Osteocyte (in vitro differentiated cells): ENCODE measurements at regions not wholly inside any gene's neighbourhood (a gene's known extent, or its start where the extent isn't known, plus 50 kb on each side); places are given as distances from the start of the nearest gene placed in this dataset.

Experiments
- DNase-seq: peaks from one replicate; pipeline ENCODE4 v3.0.0; 2021; ENCODE audit warnings: mixed read lengths; ENCODE audit not compliant: unreplicated experiment; ENCODE audit errors: extremely low spot score
- H3K27ac Mint-ChIP-seq: one replicate; pipeline ENCODE4 v1.8.0; 2021; ENCODE audit warnings: mild to moderate bottlenecking, mixed read lengths; ENCODE audit not compliant: unreplicated experiment
- H3K27me3 Mint-ChIP-seq: one replicate; pipeline ENCODE4 v1.8.0; 2021; ENCODE audit warnings: mixed read lengths; ENCODE audit not compliant: unreplicated experiment
- H3K36me3 Mint-ChIP-seq: one replicate; pipeline ENCODE4 v1.8.0; 2021; ENCODE audit warnings: mixed read lengths; ENCODE audit not compliant: unreplicated experiment
- H3K4me1 Mint-ChIP-seq: one replicate; pipeline ENCODE4 v1.8.0; 2021; ENCODE audit warnings: mixed read lengths; ENCODE audit not compliant: unreplicated experiment
- H3K4me3 Mint-ChIP-seq: one replicate; pipeline ENCODE4 v1.8.0; 2021; ENCODE audit warnings: mild to moderate bottlenecking, moderate library complexity, mixed read lengths; ENCODE audit not compliant: unreplicated experiment
- H3K9me3 Mint-ChIP-seq: one replicate; pipeline ENCODE4 v1.8.0; 2021; ENCODE audit warnings: mixed read lengths; ENCODE audit not compliant: unreplicated experiment
- CTCF ChIP-seq: fragments of 200-600 bp; sonication (generic); IDR thresholded peaks from 2 replicates; pipeline ENCODE4 v1.5.0; 2021; ENCODE audit warnings: antibody characterized with exemption, mild to moderate bottlenecking, moderate library complexity

DNA sequence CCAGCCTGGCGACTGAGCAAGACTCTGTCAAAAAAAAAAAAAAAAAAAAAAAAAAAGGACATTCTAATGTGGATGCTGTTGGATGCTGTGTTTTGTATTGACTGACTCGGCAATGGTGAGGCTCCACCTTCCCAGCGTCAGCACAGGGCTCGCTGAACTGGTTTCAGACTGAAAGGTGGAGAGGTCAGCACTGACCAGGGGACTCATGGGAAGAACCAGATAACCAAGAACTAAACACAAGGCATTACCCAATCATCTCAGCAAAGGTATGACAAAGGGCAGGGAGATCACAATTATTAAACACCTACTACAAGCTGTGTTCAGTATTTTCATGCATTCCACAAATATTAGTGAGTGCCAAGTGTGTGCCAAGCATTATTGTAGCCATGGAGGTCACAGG is 103.2 kb downstream of the LRATD1 start:
- Mint-ChIP-seq H3K4me1 (no peaks in the 10 kb centered on the region), H3K27me3 (no peaks in the 10 kb centered on the region), H3K27ac (no peak overlapping the region), H3K36me3 (no peaks in the 10 kb centered on the region), H3K4me3 (no peak overlapping the region), H3K9me3 (peaks cover 30% of the 10 kb centered on the region)
- TF ChIP-seq CTCF = no peak
- no peak for DNase-seq

GRCh38 chr2:14737201-14737600 is 104.7 kb downstream of the LRATD1 start:
- H3K4me3 Mint-ChIP-seq = no peak overlapping the region
- no peaks in the 10 kb centered on the region for H3K27me3 Mint-ChIP-seq
- H3K4me1 Mint-ChIP-seq = no peaks in the 10 kb centered on the region
- H3K27ac Mint-ChIP-seq = no peak overlapping the region
- peaks cover 24% of the 10 kb centered on the region for H3K9me3 Mint-ChIP-seq
- H3K36me3 Mint-ChIP-seq = no peaks in the 10 kb centered on the region
- no peak for TF ChIP-seq CTCF
- DNase-seq = no peak

GRCh38 chr2:14743861-14744260 is 111.3 kb downstream of the LRATD1 start:
- Mint-ChIP-seq H3K27ac (no peak overlapping the region), H3K36me3 (no peaks in the 10 kb centered on the region), H3K4me1 (no peaks in the 10 kb centered on the region), H3K9me3 (peaks cover 12% of the 10 kb centered on the region), H3K4me3 (no peak overlapping the region), H3K27me3 (no peaks in the 10 kb centered on the region)
- DNase-seq = no peak
- TF ChIP-seq CTCF = no peak

DNA sequence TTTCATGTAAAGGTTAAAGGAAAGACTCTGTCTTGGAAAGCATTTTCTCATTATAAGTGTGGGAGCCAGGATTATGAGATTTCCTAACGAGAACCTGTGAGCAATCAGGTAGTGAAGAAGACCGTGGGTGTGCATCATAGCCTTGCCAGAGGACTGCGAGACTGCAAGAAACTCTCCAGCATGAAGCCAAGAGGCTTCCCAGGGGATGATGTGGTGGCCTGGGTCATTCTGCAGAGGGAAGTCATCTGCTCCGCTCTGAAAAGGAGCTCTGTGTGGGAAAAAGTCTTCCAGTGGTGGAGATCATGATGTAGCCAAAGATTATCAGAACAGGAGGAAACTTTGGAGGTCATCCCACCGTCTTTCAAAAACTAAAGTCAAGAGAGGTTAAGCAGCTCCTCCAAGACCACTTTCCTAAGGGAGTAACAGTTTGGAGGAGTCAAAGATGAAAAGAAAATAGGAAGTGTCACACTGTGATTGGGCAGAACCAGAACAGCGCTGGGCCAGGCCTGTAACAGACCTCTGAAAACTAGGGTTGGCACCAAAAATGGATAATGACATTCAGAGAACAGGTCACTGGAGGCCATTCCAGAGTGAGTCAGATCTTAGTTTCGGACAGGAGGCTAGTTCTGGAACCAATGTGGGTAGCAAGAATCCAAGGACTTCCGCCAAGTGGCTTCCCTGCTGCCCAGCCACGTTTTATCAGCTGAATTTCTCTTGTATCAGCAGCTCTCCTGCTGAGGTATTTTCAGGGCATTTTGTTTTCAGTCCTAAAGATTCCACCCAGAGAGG is 113.0 kb downstream of the LRATD1 start:
- H3K4me3 Mint-ChIP-seq = no peak overlapping the region
- H3K27me3 Mint-ChIP-seq = no peaks in the 10 kb centered on the region
- no peaks in the 10 kb centered on the region for H3K36me3 Mint-ChIP-seq
- H3K4me1 Mint-ChIP-seq = no peaks in the 10 kb centered on the region
- H3K9me3 Mint-ChIP-seq = peaks cover 12% of the 10 kb centered on the region
- H3K27ac Mint-ChIP-seq = no peak overlapping the region
- no peak for DNase-seq
- TF ChIP-seq CTCF = no peak

DNA sequence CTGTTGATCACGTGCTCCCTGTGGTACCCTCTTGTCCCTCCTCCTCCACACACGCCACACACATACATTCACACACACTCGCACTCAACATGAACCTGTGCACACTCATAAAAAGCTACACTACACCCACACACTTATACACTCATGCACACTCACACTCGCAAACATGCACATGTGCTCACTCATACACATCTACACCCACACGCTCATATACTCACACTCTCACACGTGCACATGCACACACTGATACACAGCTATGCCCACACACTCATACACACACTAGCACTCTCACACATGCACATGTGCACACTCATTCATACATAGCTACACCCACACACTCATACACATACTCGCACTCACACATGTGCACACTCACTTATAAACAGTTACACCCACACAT is 113.6 kb downstream of the LRATD1 start:
- no peak for DNase-seq
- H3K4me3 Mint-ChIP-seq = no peak overlapping the region
- H3K9me3 Mint-ChIP-seq = peaks cover 12% of the 10 kb centered on the region
- no peaks in the 10 kb centered on the region for H3K27me3 Mint-ChIP-seq
- H3K27ac Mint-ChIP-seq = no peak overlapping the region
- TF ChIP-seq CTCF = no peak
- no peaks in the 10 kb centered on the region for H3K36me3 Mint-ChIP-seq
- H3K4me1 Mint-ChIP-seq = no peaks in the 10 kb centered on the region
